Keratinocyte (primary cell): ENCODE measurements at regions not wholly inside any gene's neighbourhood (a gene's known extent, or its start where the extent isn't known, plus 50 kb on each side); places are given as distances from the start of the nearest gene placed in this dataset.
A peak's percentile ranks its signal among the peaks of the same experiment; 100 is the strongest.

Experiments used
- DNase-seq: peaks from one replicate; pipeline ENCODE4 v3.0.0-alpha.2; 2011; ENCODE audit warnings: low read depth, missing footprints, low spot score
- FAIRE-seq: peaks from 2 replicates; lab custom pipeline; 2011; peaks lifted over from hg19 to GRCh38; lab: Jason Lieb, UNC
- H2AFZ ChIP-seq: 2 replicates; pipeline ENCODE4 v1.6.0; 2012; ENCODE audit warnings: low read length, control low read depth, inconsistent platforms; ENCODE audit not compliant: control insufficient read depth
- H3K27ac ChIP-seq: 2 replicates; pipeline ENCODE4 v1.5.1; 2011; ENCODE audit warnings: low read length; ENCODE audit not compliant: control insufficient read depth, insufficient read depth
- H3K27me3 ChIP-seq: 3 replicates; pipeline ENCODE4 v1.6.0; 2011; ENCODE audit warnings: low read length; ENCODE audit not compliant: control insufficient read depth, insufficient read depth; ENCODE audit errors: extremely low read depth
- H3K36me3 ChIP-seq, 2 experiments: 2 replicates in 1 of 2; 3 replicates in 1 of 2; pipeline ENCODE4 v1.5.1; 2011; ENCODE audit warnings: low read length in 2 of 2, mild to moderate bottlenecking in 1 of 2; ENCODE audit not compliant: control insufficient read depth in 2 of 2, insufficient read depth in 2 of 2; ENCODE audit errors: extremely low read depth in 1 of 2
- H3K4me1 ChIP-seq: 3 replicates; pipeline ENCODE4 v1.5.1; 2011; ENCODE audit warnings: low read length; ENCODE audit not compliant: control insufficient read depth, insufficient read depth; ENCODE audit errors: extremely low read depth
- H3K4me2 ChIP-seq: 3 replicates; pipeline ENCODE4 v1.6.0; 2011; ENCODE audit warnings: low read depth, low read length; ENCODE audit not compliant: control insufficient read depth, insufficient read depth; ENCODE audit errors: extremely low read depth
- H3K4me3 ChIP-seq, 3 experiments: fragments of 200-600 bp in 1 of 3; sonication (generic) in 1 of 3; 2 replicates in 2 of 3; 3 replicates in 1 of 3; pipeline ENCODE4 v1.5.1; 2011 to 2016; ENCODE audit warnings: low read length in 3 of 3, mild to moderate bottlenecking in 3 of 3, control low read depth in 2 of 3, inconsistent platforms in 1 of 3, low read depth in 1 of 3, mixed read lengths in 1 of 3, mixed run types in 1 of 3, moderate library complexity in 1 of 3; ENCODE audit not compliant: control insufficient read depth in 2 of 3, insufficient read depth in 2 of 3; ENCODE audit errors: extremely low read depth in 1 of 3
- H3K79me2 ChIP-seq: 2 replicates; pipeline ENCODE4 v1.6.0; 2012; ENCODE audit warnings: low read length; ENCODE audit not compliant: control insufficient read depth, insufficient read depth
- H3K9ac ChIP-seq: 3 replicates; pipeline ENCODE4 v1.6.0; 2011; ENCODE audit warnings: low read length; ENCODE audit not compliant: control insufficient read depth, insufficient read depth; ENCODE audit errors: extremely low read depth
- H3K9me1 ChIP-seq: 3 replicates; pipeline ENCODE4 v1.6.0; 2011; ENCODE audit warnings: low read length; ENCODE audit not compliant: control insufficient read depth, insufficient read depth; ENCODE audit errors: extremely low read depth
- H3K9me3 ChIP-seq: 2 replicates; pipeline ENCODE4 v1.5.1; 2012; ENCODE audit warnings: low read depth, low read length; ENCODE audit not compliant: control insufficient read depth
- H4K20me1 ChIP-seq: 3 replicates; pipeline ENCODE4 v1.6.0; 2011; ENCODE audit warnings: low read length; ENCODE audit not compliant: control insufficient read depth, insufficient read depth; ENCODE audit errors: extremely low read depth
- EZH2 ChIP-seq: IDR thresholded peaks from one replicate; pipeline ENCODE4 v1.6.1; 2012; ENCODE audit warnings: inconsistent platforms, mild to moderate bottlenecking, low read length, moderate library complexity
- dilution Hi-C: fragments of 300-500 bp; cut with MboI; formaldehyde crosslinking; loops from one replicate; pipeline ENCODE4 v1.7.0; 2020; ENCODE audit warnings: low sequenced_read_pairs; ENCODE audit not compliant: extremely low pct_ligation_motif_present
- TF ChIP-seq, protein P1 (sequence below), 3 experiments: IDR thresholded peaks in 1 of 3; conservative IDR thresholded peaks in 1 of 3; optimal IDR thresholded peaks in 1 of 3; 2 replicates in 2 of 3; 3 replicates in 1 of 3; pipeline versions ENCODE3 to v1.5.1; 2011; ENCODE audit warnings: low read length in 3 of 3, mild to moderate bottlenecking in 3 of 3, moderate library complexity in 2 of 3, control low read depth in 1 of 3, inconsistent platforms in 1 of 3; ENCODE audit not compliant: insufficient read depth in 2 of 3; ENCODE audit errors: extremely low read depth in 1 of 3

DNA sequence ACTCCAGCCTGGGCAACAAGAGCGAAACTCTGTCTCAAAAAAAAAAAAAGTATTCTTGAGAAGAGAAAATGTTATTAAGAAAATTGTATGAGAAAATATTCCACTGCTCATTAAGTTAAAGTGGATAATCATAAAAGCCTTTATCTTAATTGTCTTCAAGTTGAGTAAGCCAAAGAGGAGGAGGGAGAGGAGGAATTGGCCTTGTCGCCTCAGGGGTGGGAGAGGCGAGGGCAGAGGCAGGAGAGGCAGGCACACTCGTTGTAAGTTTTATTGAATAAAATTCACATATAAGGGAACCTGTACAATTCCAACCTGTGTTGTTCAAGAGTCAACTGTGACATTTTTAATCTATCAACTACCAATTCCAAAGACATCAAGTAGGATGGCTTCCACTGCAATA, 820.3 kb downstream of the USP25 start:
- Histone ChIP-seq H3K9me3 (no peaks in the 10 kb centered on the region), H3K27me3 (no peaks in the 10 kb centered on the region), H3K79me2 (no peaks in the 10 kb centered on the region), H3K36me3 (no peaks in the 10 kb centered on the region), H3K9ac (no peak overlapping the region), H3K4me2 (no peak overlapping the region), H3K27ac (no peak overlapping the region), H3K4me3 (no peak overlapping the region), H3K9me1 (no peaks in the 10 kb centered on the region), H3K4me1 (no peaks in the 10 kb centered on the region), H4K20me1 (no peaks in the 10 kb centered on the region), H2AFZ (no peak overlapping the region)
- FAIRE-seq (no peak), DNase-seq (no peak)
- dilution Hi-C loops, result no loop called here
- TF ChIP-seq EZH2, result no peak
- TF ChIP-seq, protein P1, sequence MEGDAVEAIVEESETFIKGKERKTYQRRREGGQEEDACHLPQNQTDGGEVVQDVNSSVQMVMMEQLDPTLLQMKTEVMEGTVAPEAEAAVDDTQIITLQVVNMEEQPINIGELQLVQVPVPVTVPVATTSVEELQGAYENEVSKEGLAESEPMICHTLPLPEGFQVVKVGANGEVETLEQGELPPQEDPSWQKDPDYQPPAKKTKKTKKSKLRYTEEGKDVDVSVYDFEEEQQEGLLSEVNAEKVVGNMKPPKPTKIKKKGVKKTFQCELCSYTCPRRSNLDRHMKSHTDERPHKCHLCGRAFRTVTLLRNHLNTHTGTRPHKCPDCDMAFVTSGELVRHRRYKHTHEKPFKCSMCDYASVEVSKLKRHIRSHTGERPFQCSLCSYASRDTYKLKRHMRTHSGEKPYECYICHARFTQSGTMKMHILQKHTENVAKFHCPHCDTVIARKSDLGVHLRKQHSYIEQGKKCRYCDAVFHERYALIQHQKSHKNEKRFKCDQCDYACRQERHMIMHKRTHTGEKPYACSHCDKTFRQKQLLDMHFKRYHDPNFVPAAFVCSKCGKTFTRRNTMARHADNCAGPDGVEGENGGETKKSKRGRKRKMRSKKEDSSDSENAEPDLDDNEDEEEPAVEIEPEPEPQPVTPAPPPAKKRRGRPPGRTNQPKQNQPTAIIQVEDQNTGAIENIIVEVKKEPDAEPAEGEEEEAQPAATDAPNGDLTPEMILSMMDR (optimal IDR thresholded peaks at IDR 0.05 in 1 of 3, IDR thresholded peaks at IDR 0.05 in 1 of 3, conservative IDR thresholded peaks at IDR 0.05 in 1 of 3; ENCODE audit: extremely low read depth in 1 of 3, insufficient read depth in 2 of 3, low read length in 3 of 3), result no peak

DNA sequence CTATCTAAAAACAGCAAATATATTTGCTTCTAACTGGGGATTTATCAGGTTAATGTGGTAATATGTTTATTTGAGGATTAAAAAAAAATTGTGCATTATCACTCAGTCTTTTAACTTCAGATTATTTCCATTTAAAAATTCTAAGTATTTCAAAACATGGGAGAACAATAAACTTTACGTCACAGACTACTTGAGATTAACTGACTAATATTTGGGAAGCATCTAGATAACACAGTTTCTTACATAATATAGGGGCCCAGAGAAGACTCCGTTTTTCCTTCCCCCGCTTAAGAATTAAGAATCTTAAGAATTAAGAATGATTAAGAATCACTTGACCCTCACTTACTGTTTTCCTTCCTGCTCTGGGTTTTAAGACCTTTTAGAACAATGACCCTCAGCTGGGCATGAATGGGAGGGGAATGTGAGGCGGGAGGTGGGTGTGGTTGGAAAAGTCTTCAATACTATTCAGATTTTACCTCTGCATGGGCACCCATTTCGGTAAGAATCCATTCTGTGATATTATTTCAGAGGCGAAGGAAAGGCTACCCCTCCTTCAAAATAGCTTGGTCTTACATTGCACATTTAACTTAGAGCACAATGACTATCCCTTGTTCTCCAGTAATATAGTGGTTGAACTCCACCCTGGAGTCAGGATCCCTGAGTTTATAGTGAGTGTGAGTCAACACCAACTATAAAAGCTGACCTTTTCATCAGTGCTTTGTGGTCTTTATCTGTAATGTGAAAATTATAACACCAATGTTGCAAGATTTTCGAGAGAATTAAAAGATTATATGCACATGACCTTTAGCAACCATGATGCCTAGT, 821.3 kb downstream of the USP25 start:
- H3K27ac ChIP-seq, result no peak overlapping the region
- TF ChIP-seq, protein P1 (optimal IDR thresholded peaks at IDR 0.05 in 1 of 3, IDR thresholded peaks at IDR 0.05 in 1 of 3, conservative IDR thresholded peaks at IDR 0.05 in 1 of 3; ENCODE audit: extremely low read depth in 1 of 3, insufficient read depth in 2 of 3, low read length in 3 of 3), result no peak
- no peak for TF ChIP-seq EZH2
- no peak overlapping the region for H3K4me3 ChIP-seq
- no peaks in the 10 kb centered on the region for H3K9me3 ChIP-seq
- no peaks in the 10 kb centered on the region for H3K79me2 ChIP-seq
- FAIRE-seq (peak; percentile 23), DNase-seq (no peak)
- no peak overlapping the region for H3K4me2 ChIP-seq
- H3K36me3 ChIP-seq, result no peaks in the 10 kb centered on the region
- no peaks in the 10 kb centered on the region for H3K27me3 ChIP-seq
- H2AFZ ChIP-seq, result no peak overlapping the region
- H3K9ac ChIP-seq, result no peak overlapping the region
- H4K20me1 ChIP-seq, result no peaks in the 10 kb centered on the region
- H3K4me1 ChIP-seq, result no peaks in the 10 kb centered on the region
- H3K9me1 ChIP-seq, result no peaks in the 10 kb centered on the region
- dilution Hi-C loops, result no loop called here
